ENCODE measurements at regions not wholly inside any gene's neighbourhood (a gene's known extent, or its start where the extent isn't known, plus 50 kb on each side); places are given as distances from the start of the nearest gene placed in this dataset.

GRCh38 chr3:181868576-181869082 lies 156.9 kb downstream of the SOX2 start:
- H3K36me3 Mint-ChIP-seq (ENCODE audit: insufficient read depth), result no peaks in the 10 kb centered on the region
- H3K27me3 Mint-ChIP-seq, result no peaks in the 10 kb centered on the region
- no peak overlapping the region for H3K27ac Mint-ChIP-seq
- no peak overlapping the region for H3K4me3 Mint-ChIP-seq (ENCODE audit: low read depth)
- no peaks in the 10 kb centered on the region for H3K9me3 Mint-ChIP-seq (ENCODE audit: low read depth)
- DNase-seq (ENCODE audit: low spot score, unreplicated experiment), result no peak
- no peak for TF ChIP-seq CTCF (IDR thresholded peaks at IDR 0.05; ENCODE audit: unreplicated experiment)
- H3K4me1 Mint-ChIP-seq (ENCODE audit: low read depth), result peaks cover 9% of the 10 kb centered on the region

GRCh38 chr3:181872887-181873286 lies 161.2 kb downstream of the SOX2 start:
- H3K36me3 Mint-ChIP-seq (ENCODE audit: insufficient read depth), result no peaks in the 10 kb centered on the region
- peaks cover 9% of the 10 kb centered on the region for H3K4me1 Mint-ChIP-seq (ENCODE audit: low read depth)
- no peak overlapping the region for H3K4me3 Mint-ChIP-seq (ENCODE audit: low read depth)
- no peak overlapping the region for H3K27ac Mint-ChIP-seq
- no peak for DNase-seq (ENCODE audit: low spot score, unreplicated experiment)
- no peaks in the 10 kb centered on the region for H3K27me3 Mint-ChIP-seq
- TF ChIP-seq CTCF (IDR thresholded peaks at IDR 0.05; ENCODE audit: unreplicated experiment), result no peak
- no peaks in the 10 kb centered on the region for H3K9me3 Mint-ChIP-seq (ENCODE audit: low read depth)

- TF ChIP-seq CTCF (IDR thresholded peaks at IDR 0.05; ENCODE audit: unreplicated experiment), result no peak
- no peaks in the 10 kb centered on the region for H3K9me3 Mint-ChIP-seq (ENCODE audit: low read depth)
- H3K36me3 Mint-ChIP-seq (ENCODE audit: insufficient read depth), result no peaks in the 10 kb centered on the region
- no peaks in the 10 kb centered on the region for H3K27me3 Mint-ChIP-seq
- H3K4me1 Mint-ChIP-seq (ENCODE audit: low read depth), result peaks cover 4% of the 10 kb centered on the region
- no peak overlapping the region for H3K4me3 Mint-ChIP-seq (ENCODE audit: low read depth)
- DNase-seq (ENCODE audit: low spot score, unreplicated experiment), result no peak
- H3K27ac Mint-ChIP-seq, result no peak overlapping the region
Measured at GRCh38 chr3:181879926-181880325, 168.2 kb downstream of the SOX2 start.

- DNase-seq (ENCODE audit: low spot score, unreplicated experiment), result no peak
- no peak overlapping the region for H3K4me3 Mint-ChIP-seq (ENCODE audit: low read depth)
Measured at GRCh38 chr3:181880331-181880730, 168.6 kb downstream of the SOX2 start.

GRCh38 chr3:181881749-181882148 lies 170.0 kb downstream of the SOX2 start:
- Mint-ChIP-seq H3K4me1 (ENCODE audit: low read depth) (peaks cover 4% of the 10 kb centered on the region), H3K36me3 (ENCODE audit: insufficient read depth) (no peaks in the 10 kb centered on the region), H3K9me3 (ENCODE audit: low read depth) (no peaks in the 10 kb centered on the region), H3K27ac (no peak overlapping the region), H3K4me3 (ENCODE audit: low read depth) (no peak overlapping the region), H3K27me3 (no peaks in the 10 kb centered on the region)
- no peak for DNase-seq (ENCODE audit: low spot score, unreplicated experiment)
- TF ChIP-seq CTCF (IDR thresholded peaks at IDR 0.05; ENCODE audit: unreplicated experiment), result no peak

More at GRCh38 chr3:181880331-181880730, 168.6 kb downstream of the SOX2 start:
- no peak overlapping the region for H3K27ac Mint-ChIP-seq
- H3K36me3 Mint-ChIP-seq (ENCODE audit: insufficient read depth), result no peaks in the 10 kb centered on the region
- no peaks in the 10 kb centered on the region for H3K9me3 Mint-ChIP-seq (ENCODE audit: low read depth)
- no peak for TF ChIP-seq CTCF (IDR thresholded peaks at IDR 0.05; ENCODE audit: unreplicated experiment)
- H3K4me1 Mint-ChIP-seq (ENCODE audit: low read depth), result peaks cover 4% of the 10 kb centered on the region
- no peaks in the 10 kb centered on the region for H3K27me3 Mint-ChIP-seq

Measured in progenitor cell of endocrine pancreas (in vitro differentiated cells).